ENCODE measurements at regions not wholly inside any gene's neighbourhood (a gene's known extent, or its start where the extent isn't known, plus 50 kb on each side); places are given as distances from the start of the nearest gene placed in this dataset.

DNA sequence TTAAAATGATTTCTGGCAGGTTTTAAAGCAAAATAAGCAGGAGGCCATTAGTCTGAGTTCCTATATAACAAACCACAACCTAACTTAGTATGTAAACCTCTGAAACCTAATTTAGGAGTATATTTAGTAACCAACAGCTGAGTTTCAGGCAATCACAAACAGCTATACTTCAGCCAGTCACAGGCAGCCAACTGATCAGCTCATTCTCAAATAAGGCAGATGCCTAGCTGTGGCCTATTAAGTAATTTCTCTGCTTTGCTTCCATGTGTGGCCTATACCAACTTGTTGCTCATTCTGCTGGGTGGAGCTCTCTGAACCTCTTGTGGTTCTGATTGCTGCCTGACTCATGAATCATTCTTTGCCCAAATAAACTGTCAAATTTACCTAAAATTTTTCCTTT is 408.9 kb upstream of the FBXO33 start:
- Mint-ChIP-seq H3K4me1 (no peaks in the 10 kb centered on the region), H3K9me3 (peaks cover 8 to 23% of the 10 kb centered on the region in 2 donors), H3K27ac (no peak overlapping the region), H3K36me3 (no peaks in the 10 kb centered on the region), H3K27me3 (ENCODE audit: low read depth in 2 of 2) (no peaks in the 10 kb centered on the region), H3K4me3 (no peak overlapping the region)
- intact Hi-C loops (cut with micrococcal nuclease): no loop called here
- H3K36me3 ChIP-seq (ENCODE audit: control insufficient read depth, insufficient read depth, low read length): no peaks in the 10 kb centered on the region
- TF ChIP-seq, protein P1, sequence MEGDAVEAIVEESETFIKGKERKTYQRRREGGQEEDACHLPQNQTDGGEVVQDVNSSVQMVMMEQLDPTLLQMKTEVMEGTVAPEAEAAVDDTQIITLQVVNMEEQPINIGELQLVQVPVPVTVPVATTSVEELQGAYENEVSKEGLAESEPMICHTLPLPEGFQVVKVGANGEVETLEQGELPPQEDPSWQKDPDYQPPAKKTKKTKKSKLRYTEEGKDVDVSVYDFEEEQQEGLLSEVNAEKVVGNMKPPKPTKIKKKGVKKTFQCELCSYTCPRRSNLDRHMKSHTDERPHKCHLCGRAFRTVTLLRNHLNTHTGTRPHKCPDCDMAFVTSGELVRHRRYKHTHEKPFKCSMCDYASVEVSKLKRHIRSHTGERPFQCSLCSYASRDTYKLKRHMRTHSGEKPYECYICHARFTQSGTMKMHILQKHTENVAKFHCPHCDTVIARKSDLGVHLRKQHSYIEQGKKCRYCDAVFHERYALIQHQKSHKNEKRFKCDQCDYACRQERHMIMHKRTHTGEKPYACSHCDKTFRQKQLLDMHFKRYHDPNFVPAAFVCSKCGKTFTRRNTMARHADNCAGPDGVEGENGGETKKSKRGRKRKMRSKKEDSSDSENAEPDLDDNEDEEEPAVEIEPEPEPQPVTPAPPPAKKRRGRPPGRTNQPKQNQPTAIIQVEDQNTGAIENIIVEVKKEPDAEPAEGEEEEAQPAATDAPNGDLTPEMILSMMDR (IDR thresholded peaks at IDR 0.05): no peak
- H3K9me3 ChIP-seq (ENCODE audit: control insufficient read depth, insufficient read depth, low read length): no peaks in the 10 kb centered on the region
- no peak overlapping the region for H3K4me3 ChIP-seq (ENCODE audit: low read length)
- H3K27ac ChIP-seq (ENCODE audit: low read length): no peak overlapping the region
- DNase-seq (no peak), ATAC-seq (no peak)
- H3K27me3 ChIP-seq (ENCODE audit: control insufficient read depth, insufficient read depth, low read length): no peaks in the 10 kb centered on the region
- no peaks in the 10 kb centered on the region for H3K4me1 ChIP-seq (ENCODE audit: control insufficient read depth, insufficient read depth, low read length)

GRCh38 chr14:39827901-39828655 is 395.8 kb upstream of the FBXO33 start:
- TF ChIP-seq, protein P1 (IDR thresholded peaks at IDR 0.05): no peak
- H3K27me3 ChIP-seq (ENCODE audit: control insufficient read depth, insufficient read depth, low read length): no peaks in the 10 kb centered on the region
- no peak overlapping the region for H3K4me3 ChIP-seq (ENCODE audit: low read length)
- H3K36me3 ChIP-seq (ENCODE audit: control insufficient read depth, insufficient read depth, low read length): no peaks in the 10 kb centered on the region
- H3K27me3 Mint-ChIP-seq (ENCODE audit: low read depth in 2 of 2): no peaks in the 10 kb centered on the region
- intact Hi-C loops (cut with micrococcal nuclease): no loop called here
- peaks cover 8 to 14% of the 10 kb centered on the region in 2 donors for H3K9me3 Mint-ChIP-seq
- H3K4me1 Mint-ChIP-seq: no peaks in the 10 kb centered on the region
- peaks cover 3% of the 10 kb centered on the region for H3K9me3 ChIP-seq (ENCODE audit: control insufficient read depth, insufficient read depth, low read length)
- no peaks in the 10 kb centered on the region for H3K4me1 ChIP-seq (ENCODE audit: control insufficient read depth, insufficient read depth, low read length)
- ATAC-seq: no peak
- H3K36me3 Mint-ChIP-seq: no peaks in the 10 kb centered on the region
- no peak for DNase-seq
- no peak overlapping the region for H3K4me3 Mint-ChIP-seq
- no peak overlapping the region for H3K27ac Mint-ChIP-seq
- no peak overlapping the region for H3K27ac ChIP-seq (ENCODE audit: low read length)
- 76% methylated on average over 1 of the region's 2 CpGs for WGBS (ENCODE audit: insufficient coverage)

GRCh38 chr14:39812532-39813320 is 380.5 kb upstream of the FBXO33 start:
- no peak overlapping the region for H3K4me3 Mint-ChIP-seq
- TF ChIP-seq, protein P1 (IDR thresholded peaks at IDR 0.05): no peak
- intact Hi-C loops (cut with micrococcal nuclease): no loop called here
- no peaks in the 10 kb centered on the region for H3K4me1 ChIP-seq (ENCODE audit: control insufficient read depth, insufficient read depth, low read length)
- H3K27me3 ChIP-seq (ENCODE audit: control insufficient read depth, insufficient read depth, low read length): no peaks in the 10 kb centered on the region
- no peak overlapping the region for H3K27ac ChIP-seq (ENCODE audit: low read length)
- no peaks in the 10 kb centered on the region for H3K4me1 Mint-ChIP-seq
- no CpG with 5 or more reads among the region's 3 CpGs for WGBS (ENCODE audit: insufficient coverage)
- DNase-seq (no peak), ATAC-seq (no peak)
- H3K36me3 Mint-ChIP-seq: no peaks in the 10 kb centered on the region
- no peaks in the 10 kb centered on the region for H3K27me3 Mint-ChIP-seq (ENCODE audit: low read depth in 2 of 2)
- no peaks in the 10 kb centered on the region for H3K9me3 ChIP-seq (ENCODE audit: control insufficient read depth, insufficient read depth, low read length)
- H3K36me3 ChIP-seq (ENCODE audit: control insufficient read depth, insufficient read depth, low read length): no peaks in the 10 kb centered on the region
- peaks cover 0 to 16% of the 10 kb centered on the region in 2 donors for H3K9me3 Mint-ChIP-seq
- H3K27ac Mint-ChIP-seq: no peak overlapping the region
- no peak overlapping the region for H3K4me3 ChIP-seq (ENCODE audit: low read length)
